ENCODE measurements at regions not wholly inside any gene's neighbourhood (a gene's known extent, or its start where the extent isn't known, plus 50 kb on each side); places are given as distances from the start of the nearest gene placed in this dataset.

GRCh38 chr3:5297895-5298294, 110.4 kb downstream of the EDEM1 start:
- Histone ChIP-seq H3K18ac (ENCODE audit: low read length) (no peak overlapping the region), H2AFZ (ENCODE audit: low read length) (no peak overlapping the region), H3K36me3 (replicated peaks in 1 of 2; ENCODE audit: control insufficient read depth in 2 of 2, insufficient read depth in 2 of 2, low read length in 2 of 2) (no peaks in the 10 kb centered on the region), H2BK5ac (ENCODE audit: low read length) (no peak overlapping the region), H2BK120ac (ENCODE audit: low read depth, low read length) (no peak overlapping the region), H3K4me3 (ENCODE audit: low read length in 2 of 2) (no peak overlapping the region), H3K14ac (ENCODE audit: low read length) (no peak overlapping the region), H4K8ac (ENCODE audit: low read depth, low read length) (no peak overlapping the region), H3K4ac (ENCODE audit: low read length) (no peak overlapping the region), H3K27me3 (ENCODE audit: control insufficient read depth in 3 of 3, insufficient read depth in 3 of 3, low read depth in 1 of 3, low read length in 3 of 3) (no peaks in the 10 kb centered on the region), H3K23ac (ENCODE audit: low read depth, low read length, poor library complexity) (no peak overlapping the region), H3K4me1 (ENCODE audit: control insufficient read depth in 2 of 2, insufficient read depth in 1 of 2, low read depth in 1 of 2, low read length in 2 of 2) (no peaks in the 10 kb centered on the region), H3K9me3 (replicated peaks in 1 of 2; ENCODE audit: control insufficient read depth in 2 of 2, insufficient read depth in 1 of 2, low read depth in 1 of 2, low read length in 2 of 2) (no peaks in the 10 kb centered on the region), H3K9ac (ENCODE audit: low read depth, low read length, poor library complexity) (no peak overlapping the region), H2BK12ac (ENCODE audit: low read length) (no peak overlapping the region), H4K91ac (ENCODE audit: low read depth, low read length, poor library complexity) (no peak overlapping the region), H3K4me2 (ENCODE audit: insufficient read depth, low read length, poor library complexity, severe bottlenecking) (no peak overlapping the region), H3K79me1 (ENCODE audit: low read depth, low read length) (no peaks in the 10 kb centered on the region), H3K27ac (replicated peaks; ENCODE audit: low read length) (no peak overlapping the region), H2AK5ac (ENCODE audit: low read depth, low read length) (no peak overlapping the region), H2BK15ac (ENCODE audit: low read length) (no peak overlapping the region)
- WGBS, 2 donors (ENCODE audit: extremely low coverage in 2 of 2, insufficient read length in 2 of 2, insufficient replicate concordance in 1 of 2) = no CpG with 5 or more reads among the region's 1 CpG
- no peak for DNase-seq (ENCODE audit: low spot score)

GRCh38 chr3:5298453-5298852, 110.9 kb downstream of the EDEM1 start:
- no CpG with 5 or more reads among the region's 3 CpGs for WGBS, 2 donors (ENCODE audit: extremely low coverage in 2 of 2, insufficient read length in 2 of 2, insufficient replicate concordance in 1 of 2)

GRCh38 chr3:5299161-5299560, 111.7 kb downstream of the EDEM1 start:
- H3K27ac ChIP-seq (replicated peaks; ENCODE audit: low read length) = no peak overlapping the region
- H2BK15ac ChIP-seq (ENCODE audit: low read length) = no peak overlapping the region
- no peaks in the 10 kb centered on the region for H3K27me3 ChIP-seq (ENCODE audit: control insufficient read depth in 3 of 3, insufficient read depth in 3 of 3, low read depth in 1 of 3, low read length in 3 of 3)
- no peak overlapping the region for H4K8ac ChIP-seq (ENCODE audit: low read depth, low read length)
- H2AK5ac ChIP-seq (ENCODE audit: low read depth, low read length) = no peak overlapping the region
- WGBS, 2 donors (ENCODE audit: extremely low coverage in 2 of 2, insufficient read length in 2 of 2, insufficient replicate concordance in 1 of 2) = no CpG with 5 or more reads among the region's 3 CpGs
- no peak overlapping the region for H3K9ac ChIP-seq (ENCODE audit: low read depth, low read length, poor library complexity)
- H4K91ac ChIP-seq (ENCODE audit: low read depth, low read length, poor library complexity) = no peak overlapping the region
- no peaks in the 10 kb centered on the region for H3K36me3 ChIP-seq (replicated peaks in 1 of 2; ENCODE audit: control insufficient read depth in 2 of 2, insufficient read depth in 2 of 2, low read length in 2 of 2)
- no peak overlapping the region for H2BK12ac ChIP-seq (ENCODE audit: low read length)
- H2BK5ac ChIP-seq (ENCODE audit: low read length) = no peak overlapping the region
- no peak overlapping the region for H2AFZ ChIP-seq (ENCODE audit: low read length)
- H3K18ac ChIP-seq (ENCODE audit: low read length) = no peak overlapping the region
- DNase-seq (ENCODE audit: low spot score) = no peak
- H2BK120ac ChIP-seq (ENCODE audit: low read depth, low read length) = no peak overlapping the region
- H3K4me1 ChIP-seq (ENCODE audit: control insufficient read depth in 2 of 2, insufficient read depth in 1 of 2, low read depth in 1 of 2, low read length in 2 of 2) = no peaks in the 10 kb centered on the region
- no peaks in the 10 kb centered on the region for H3K79me1 ChIP-seq (ENCODE audit: low read depth, low read length)
- no peaks in the 10 kb centered on the region for H3K9me3 ChIP-seq (replicated peaks in 1 of 2; ENCODE audit: control insufficient read depth in 2 of 2, insufficient read depth in 1 of 2, low read depth in 1 of 2, low read length in 2 of 2)
- H3K23ac ChIP-seq (ENCODE audit: low read depth, low read length, poor library complexity) = no peak overlapping the region
- no peak overlapping the region for H3K4me3 ChIP-seq (ENCODE audit: low read length in 2 of 2)
- no peak overlapping the region for H3K4me2 ChIP-seq (ENCODE audit: insufficient read depth, low read length, poor library complexity, severe bottlenecking)
- no peak overlapping the region for H3K4ac ChIP-seq (ENCODE audit: low read length)
- H3K14ac ChIP-seq (ENCODE audit: low read length) = no peak overlapping the region

More at GRCh38 chr3:5298453-5298852, 110.9 kb downstream of the EDEM1 start:
- H3K9me3 ChIP-seq (replicated peaks in 1 of 2; ENCODE audit: control insufficient read depth in 2 of 2, insufficient read depth in 1 of 2, low read depth in 1 of 2, low read length in 2 of 2) = no peaks in the 10 kb centered on the region
- H4K91ac ChIP-seq (ENCODE audit: low read depth, low read length, poor library complexity) = no peak overlapping the region
- H3K4me3 ChIP-seq (ENCODE audit: low read length in 2 of 2) = no peak overlapping the region
- H4K8ac ChIP-seq (ENCODE audit: low read depth, low read length) = no peak overlapping the region
- H2BK5ac ChIP-seq (ENCODE audit: low read length) = no peak overlapping the region
- no peak overlapping the region for H3K18ac ChIP-seq (ENCODE audit: low read length)
- no peak overlapping the region for H3K4ac ChIP-seq (ENCODE audit: low read length)
- H3K14ac ChIP-seq (ENCODE audit: low read length) = no peak overlapping the region
- H3K27me3 ChIP-seq (ENCODE audit: control insufficient read depth in 3 of 3, insufficient read depth in 3 of 3, low read depth in 1 of 3, low read length in 3 of 3) = no peaks in the 10 kb centered on the region
- no peak overlapping the region for H2BK120ac ChIP-seq (ENCODE audit: low read depth, low read length)
- H2BK12ac ChIP-seq (ENCODE audit: low read length) = no peak overlapping the region
- H3K79me1 ChIP-seq (ENCODE audit: low read depth, low read length) = no peaks in the 10 kb centered on the region
- H3K9ac ChIP-seq (ENCODE audit: low read depth, low read length, poor library complexity) = no peak overlapping the region
- DNase-seq (ENCODE audit: low spot score) = no peak
- H3K23ac ChIP-seq (ENCODE audit: low read depth, low read length, poor library complexity) = no peak overlapping the region
- H3K36me3 ChIP-seq (replicated peaks in 1 of 2; ENCODE audit: control insufficient read depth in 2 of 2, insufficient read depth in 2 of 2, low read length in 2 of 2) = no peaks in the 10 kb centered on the region
- no peak overlapping the region for H2BK15ac ChIP-seq (ENCODE audit: low read length)
- H2AFZ ChIP-seq (ENCODE audit: low read length) = no peak overlapping the region
- H3K27ac ChIP-seq (replicated peaks; ENCODE audit: low read length) = no peak overlapping the region
- no peaks in the 10 kb centered on the region for H3K4me1 ChIP-seq (ENCODE audit: control insufficient read depth in 2 of 2, insufficient read depth in 1 of 2, low read depth in 1 of 2, low read length in 2 of 2)
- no peak overlapping the region for H2AK5ac ChIP-seq (ENCODE audit: low read depth, low read length)
- no peak overlapping the region for H3K4me2 ChIP-seq (ENCODE audit: insufficient read depth, low read length, poor library complexity, severe bottlenecking)

- no peak for DNase-seq (ENCODE audit: low spot score)
- H3K4me2 ChIP-seq (ENCODE audit: insufficient read depth, low read length, poor library complexity, severe bottlenecking) = no peak overlapping the region
- no peak overlapping the region for H3K14ac ChIP-seq (ENCODE audit: low read length)
- no peak overlapping the region for H3K9ac ChIP-seq (ENCODE audit: low read depth, low read length, poor library complexity)
- no peak overlapping the region for H3K27ac ChIP-seq (replicated peaks; ENCODE audit: low read length)
- no peak overlapping the region for H2BK15ac ChIP-seq (ENCODE audit: low read length)
- no peak overlapping the region for H4K91ac ChIP-seq (ENCODE audit: low read depth, low read length, poor library complexity)
- no peaks in the 10 kb centered on the region for H3K27me3 ChIP-seq (ENCODE audit: control insufficient read depth in 3 of 3, insufficient read depth in 3 of 3, low read depth in 1 of 3, low read length in 3 of 3)
- H2BK120ac ChIP-seq (ENCODE audit: low read depth, low read length) = no peak overlapping the region
- H3K4ac ChIP-seq (ENCODE audit: low read length) = no peak overlapping the region
- no peak overlapping the region for H3K4me3 ChIP-seq (ENCODE audit: low read length in 2 of 2)
- H2BK12ac ChIP-seq (ENCODE audit: low read length) = no peak overlapping the region
- H3K79me1 ChIP-seq (ENCODE audit: low read depth, low read length) = no peaks in the 10 kb centered on the region
- H2AK5ac ChIP-seq (ENCODE audit: low read depth, low read length) = no peak overlapping the region
- no peak overlapping the region for H2AFZ ChIP-seq (ENCODE audit: low read length)
- WGBS, 2 donors (ENCODE audit: extremely low coverage in 2 of 2, insufficient read length in 2 of 2, insufficient replicate concordance in 1 of 2) = no CpG with 5 or more reads among the region's 4 CpGs
- no peaks in the 10 kb centered on the region for H3K4me1 ChIP-seq (ENCODE audit: control insufficient read depth in 2 of 2, insufficient read depth in 1 of 2, low read depth in 1 of 2, low read length in 2 of 2)
- no peak overlapping the region for H4K8ac ChIP-seq (ENCODE audit: low read depth, low read length)
- no peaks in the 10 kb centered on the region for H3K9me3 ChIP-seq (replicated peaks in 1 of 2; ENCODE audit: control insufficient read depth in 2 of 2, insufficient read depth in 1 of 2, low read depth in 1 of 2, low read length in 2 of 2)
- H3K18ac ChIP-seq (ENCODE audit: low read length) = no peak overlapping the region
- H2BK5ac ChIP-seq (ENCODE audit: low read length) = no peak overlapping the region
- no peak overlapping the region for H3K23ac ChIP-seq (ENCODE audit: low read depth, low read length, poor library complexity)
- no peaks in the 10 kb centered on the region for H3K36me3 ChIP-seq (replicated peaks in 1 of 2; ENCODE audit: control insufficient read depth in 2 of 2, insufficient read depth in 2 of 2, low read length in 2 of 2)
Observed at GRCh38 chr3:5300638-5301037, 113.1 kb downstream of the EDEM1 start.
